Smooth muscle cell (in vitro differentiated cells): ENCODE measurements at regions not wholly inside any gene's neighbourhood (a gene's known extent, or its start where the extent isn't known, plus 50 kb on each side); places are given as distances from the start of the nearest gene placed in this dataset.

Experiments used
- DNase-seq: peaks from one replicate; lab custom pipeline; 2025; ENCODE audit not compliant: unreplicated experiment; lab: John Stamatoyannopoulos, UW
- H2AFZ ChIP-seq: fragments of 200-600 bp; sonication (generic); 2 replicates; pipeline ENCODE4 v1.6.0; 2016; ENCODE audit warnings: antibody characterized with exemption, low read depth, mild to moderate bottlenecking
- H3F3A ChIP-seq: fragments of 200-600 bp; sonication (generic); 2 replicates; pipeline ENCODE4 v1.6.0; 2017; ENCODE audit warnings: antibody characterized with exemption, low read depth
- H3K27ac ChIP-seq: fragments of 200-600 bp; sonication (generic); 2 replicates; pipeline ENCODE4 v1.5.1; 2016; ENCODE audit warnings: low read depth, mild to moderate bottlenecking
- H3K27me3 ChIP-seq: fragments of 200-600 bp; sonication (generic); 2 replicates; pipeline ENCODE4 v1.6.1; 2016; ENCODE audit warnings: low read depth, mild to moderate bottlenecking
- H3K36me3 ChIP-seq: fragments of 200-600 bp; sonication (generic); 2 replicates; pipeline ENCODE4 v1.5.1; 2016; ENCODE audit warnings: low read depth
- H3K4me1 ChIP-seq: fragments of 200-600 bp; sonication (generic); 2 replicates; pipeline ENCODE4 v1.5.1; 2016; ENCODE audit warnings: low read depth
- H3K4me2 ChIP-seq: fragments of 200-600 bp; sonication (generic); 2 replicates; pipeline ENCODE4 v1.6.0; 2016; ENCODE audit warnings: mild to moderate bottlenecking
- H3K4me3 ChIP-seq: fragments of 200-600 bp; sonication (generic); 2 replicates; pipeline ENCODE4 v1.5.1; 2016; ENCODE audit warnings: mild to moderate bottlenecking
- H3K79me2 ChIP-seq: fragments of 200-600 bp; sonication (generic); 2 replicates; pipeline ENCODE4 v1.6.0; 2016; ENCODE audit warnings: low read depth, mild to moderate bottlenecking
- H3K9ac ChIP-seq: fragments of 200-600 bp; sonication (generic); 2 replicates; pipeline ENCODE4 v1.6.0; 2016; ENCODE audit warnings: low read depth
- H3K9me3 ChIP-seq: fragments of 200-600 bp; sonication (generic); replicated peaks from 2 replicates; pipeline ENCODE4 v1.5.1; 2016; ENCODE audit warnings: low read depth
- H4K20me1 ChIP-seq: fragments of 200-600 bp; sonication (generic); 2 replicates; pipeline ENCODE4 v1.6.0; 2016; ENCODE audit warnings: low read depth
- CTCF ChIP-seq: fragments of 200-600 bp; sonication (generic); IDR thresholded peaks from 2 replicates; pipeline ENCODE4 v1.5.1; 2017; ENCODE audit warnings: borderline replicate concordance, mild to moderate bottlenecking, antibody characterized with exemption; ENCODE audit not compliant: insufficient read depth, poor library complexity, severe bottlenecking
- WGBS: methylation state at CpG from one replicate; pipeline ENCODE4 v1.1.7; 2016; ENCODE audit warnings: low lambda C conversion rate; 5-methylcytosine and 5-hydroxymethylcytosine counted together

DNA sequence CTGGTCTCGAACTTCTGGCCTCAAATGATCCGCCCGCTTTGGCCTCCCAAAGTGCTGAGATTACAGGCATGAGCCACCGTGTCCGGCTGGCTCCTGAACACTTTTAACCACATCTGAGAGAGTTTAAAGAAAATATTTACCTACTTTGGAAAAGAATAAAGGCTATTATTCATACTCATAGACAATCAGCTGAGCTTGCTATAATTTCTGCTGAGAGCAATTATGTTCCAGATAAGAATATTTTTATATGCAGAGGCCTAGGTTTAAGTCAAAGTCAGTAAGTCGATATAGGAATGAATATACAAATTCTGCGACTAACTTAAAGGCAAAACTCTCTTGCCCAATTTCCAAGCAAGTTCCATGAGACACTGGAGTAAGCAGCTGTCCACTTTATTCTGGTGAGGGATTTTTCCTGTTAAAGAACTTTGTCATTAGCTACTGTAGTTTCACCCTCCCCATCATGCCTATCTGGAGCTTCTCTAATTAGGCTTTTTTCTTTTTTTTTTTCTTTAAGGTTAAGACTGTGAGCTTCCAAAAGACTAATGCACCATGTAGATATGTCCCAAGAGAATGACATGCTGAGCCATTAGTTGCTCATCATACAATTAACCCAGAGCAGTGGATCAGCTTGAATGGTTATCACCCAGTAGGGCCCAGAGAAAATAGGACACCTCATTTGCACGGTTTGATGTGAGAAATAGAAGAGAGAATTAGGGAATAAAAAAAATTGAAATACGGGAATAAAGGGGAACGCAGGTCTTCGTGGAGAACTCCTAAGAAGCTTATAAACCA lies 260.1 kb downstream of the KCNE4 start:
- H3F3A ChIP-seq = no peaks in the 10 kb centered on the region
- no peaks in the 10 kb centered on the region for H4K20me1 ChIP-seq
- no peak overlapping the region for H2AFZ ChIP-seq
- 86% methylated on average over 11 of the region's 11 CpGs for WGBS
- no peaks in the 10 kb centered on the region for H3K79me2 ChIP-seq
- no peaks in the 10 kb centered on the region for H3K36me3 ChIP-seq
- H3K4me2 ChIP-seq = no peak overlapping the region
- H3K27ac ChIP-seq = no peak overlapping the region
- H3K27me3 ChIP-seq = no peaks in the 10 kb centered on the region
- no peak overlapping the region for H3K4me3 ChIP-seq
- DNase-seq = no peak
- no peaks in the 10 kb centered on the region for H3K4me1 ChIP-seq
- no peaks in the 10 kb centered on the region for H3K9me3 ChIP-seq
- TF ChIP-seq CTCF = no peak
- no peak overlapping the region for H3K9ac ChIP-seq

GRCh38 chr2:223313101-223313500 lies 261.1 kb downstream of the KCNE4 start:
- Histone ChIP-seq H3K36me3 (no peaks in the 10 kb centered on the region), H3K27ac (no peak overlapping the region), H3K9me3 (no peaks in the 10 kb centered on the region), H3K27me3 (no peaks in the 10 kb centered on the region), H3K79me2 (no peaks in the 10 kb centered on the region), H3F3A (no peaks in the 10 kb centered on the region), H4K20me1 (no peaks in the 10 kb centered on the region), H3K4me3 (no peak overlapping the region), H3K4me1 (no peaks in the 10 kb centered on the region), H3K4me2 (no peak overlapping the region), H3K9ac (no peak overlapping the region), H2AFZ (no peak overlapping the region)
- no peak for DNase-seq
- 82% methylated on average over 2 of the region's 2 CpGs for WGBS
- no peak for TF ChIP-seq CTCF

DNA sequence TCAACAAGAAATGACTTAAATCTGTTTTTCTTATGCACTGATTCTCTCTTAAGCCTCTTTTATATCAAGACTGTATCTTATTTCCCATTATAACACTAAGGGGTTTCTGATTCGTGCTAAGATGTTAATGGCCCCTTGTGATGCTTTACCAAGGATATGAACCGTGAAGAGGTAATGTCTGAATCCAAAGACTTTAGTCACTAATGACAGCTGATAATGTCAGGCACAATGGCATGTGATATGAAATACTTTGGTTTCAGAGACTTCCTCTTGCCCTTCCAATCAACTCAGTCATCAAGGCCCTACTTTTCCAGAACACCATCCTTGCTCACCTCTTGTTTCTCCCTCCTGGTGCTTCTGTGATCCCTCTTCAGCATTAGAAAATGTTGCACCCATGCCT lies 262.8 kb downstream of the KCNE4 start:
- H3K9me3 ChIP-seq = no peaks in the 10 kb centered on the region
- H2AFZ ChIP-seq = no peak overlapping the region
- no peak overlapping the region for H3K27ac ChIP-seq
- TF ChIP-seq CTCF = no peak
- no peak overlapping the region for H3K4me2 ChIP-seq
- no peaks in the 10 kb centered on the region for H3F3A ChIP-seq
- no peaks in the 10 kb centered on the region for H3K79me2 ChIP-seq
- DNase-seq = no peak
- no peak overlapping the region for H3K4me3 ChIP-seq
- no peaks in the 10 kb centered on the region for H3K27me3 ChIP-seq
- H4K20me1 ChIP-seq = no peaks in the 10 kb centered on the region
- WGBS = 87% methylated on average over 2 of the region's 2 CpGs
- H3K36me3 ChIP-seq = no peaks in the 10 kb centered on the region
- no peaks in the 10 kb centered on the region for H3K4me1 ChIP-seq
- H3K9ac ChIP-seq = no peak overlapping the region

GRCh38 chr2:223315813-223316212 lies 263.8 kb downstream of the KCNE4 start:
- H4K20me1 ChIP-seq = no peaks in the 10 kb centered on the region
- H3K4me3 ChIP-seq = no peak overlapping the region
- H3K36me3 ChIP-seq = no peaks in the 10 kb centered on the region
- H3K27ac ChIP-seq = no peak overlapping the region
- H3K79me2 ChIP-seq = no peaks in the 10 kb centered on the region
- H2AFZ ChIP-seq = no peak overlapping the region
- no peak for TF ChIP-seq CTCF
- H3F3A ChIP-seq = no peaks in the 10 kb centered on the region
- WGBS = 94% methylated on average over 3 of the region's 3 CpGs
- H3K27me3 ChIP-seq = no peaks in the 10 kb centered on the region
- DNase-seq = no peak
- no peaks in the 10 kb centered on the region for H3K4me1 ChIP-seq
- H3K9ac ChIP-seq = no peak overlapping the region
- H3K9me3 ChIP-seq = no peaks in the 10 kb centered on the region
- no peak overlapping the region for H3K4me2 ChIP-seq
